ENCODE measurements at regions not wholly inside any gene's neighbourhood (a gene's known extent, or its start where the extent isn't known, plus 50 kb on each side); places are given as distances from the start of the nearest gene placed in this dataset.
"Not testable (repeated sequence)": the region's sequence is repeated elsewhere in the genome, so short reads cannot be mapped to it uniquely, and the experiment has no call there.

- no peak for DNase-seq
- Histone ChIP-seq H3K79me2 (ENCODE audit: insufficient read depth) (no peaks in the 10 kb centered on the region), H3K27ac (ENCODE audit: low read depth in 2 of 2, low read length in 1 of 2) (no peak overlapping the region), H3F3A (replicated peaks; ENCODE audit: insufficient read depth) (no peaks in the 10 kb centered on the region), H3K9me3 (no peaks in the 10 kb centered on the region), H3K9me2 (no peaks in the 10 kb centered on the region), H4K20me1 (ENCODE audit: insufficient read depth) (no peaks in the 10 kb centered on the region), H3K27me3 (ENCODE audit: insufficient read depth) (no peaks in the 10 kb centered on the region), H3K4me2 (no peak overlapping the region), H3K36me3 (replicated peaks in 1 of 2; ENCODE audit: control insufficient read depth in 1 of 2, insufficient read depth in 2 of 2, low read length in 1 of 2) (no peaks in the 10 kb centered on the region), H3K9ac (no peak overlapping the region), H3K4me1 (ENCODE audit: control insufficient read depth in 1 of 2, insufficient read depth in 2 of 2, low read depth in 1 of 2, low read length in 1 of 2) (no peaks in the 10 kb centered on the region), H2AFZ (ENCODE audit: low read depth) (no peak overlapping the region), H3K4me3 (ENCODE audit: low read depth in 2 of 2, low read length in 1 of 2) (no peak overlapping the region)
- ChIA-PET CTCF (no interaction called here), POLR2A (no interaction called here)
- TF ChIP-seq CTCF (IDR thresholded peaks at IDR 0.05) (no peak), RCOR1 (IDR thresholded peaks at IDR 0.05; ENCODE audit: low read length) (no peak), ELF1 (IDR thresholded peaks at IDR 0.05) (no peak), TAF1 (IDR thresholded peaks at IDR 0.05; ENCODE audit: borderline replicate concordance, low read depth, low read length) (no peak), JUND (IDR thresholded peaks at IDR 0.05) (no peak), RAD21 (IDR thresholded peaks at IDR 0.05; ENCODE audit: low read length) (no peak), NFIC (IDR thresholded peaks at IDR 0.05; ENCODE audit: borderline replicate concordance) (no peak), MXI1 (IDR thresholded peaks at IDR 0.05; ENCODE audit: low read depth, low read length) (no peak), IRF3 (IDR thresholded peaks at IDR 0.05; ENCODE audit: low read depth, low read length) (no peak)
- 0% methylated on average over 1 of the region's 1 CpG for WGBS (ENCODE audit: low lambda C conversion rate)
Measured at GRCh38 chr14:43399289-43399688, 1107.8 kb downstream of the FSCB start.

GRCh38 chr14:43370565-43370896, 1136.6 kb downstream of the FSCB start:
- H3K27ac ChIP-seq (ENCODE audit: low read depth in 2 of 2, low read length in 1 of 2); H2AFZ ChIP-seq (ENCODE audit: low read depth); POLR2A ChIA-PET; H3K4me2 ChIP-seq; H3F3A ChIP-seq (replicated peaks; ENCODE audit: insufficient read depth); H3K9me3 ChIP-seq; H3K79me2 ChIP-seq (ENCODE audit: insufficient read depth); DNase-seq; H3K27me3 ChIP-seq (ENCODE audit: insufficient read depth); H3K4me3 ChIP-seq (ENCODE audit: low read depth in 2 of 2, low read length in 1 of 2); H3K4me1 ChIP-seq (ENCODE audit: control insufficient read depth in 1 of 2, insufficient read depth in 2 of 2, low read depth in 1 of 2, low read length in 1 of 2); H4K20me1 ChIP-seq (ENCODE audit: insufficient read depth); H3K36me3 ChIP-seq (replicated peaks in 1 of 2; ENCODE audit: control insufficient read depth in 1 of 2, insufficient read depth in 2 of 2, low read length in 1 of 2); CTCF ChIA-PET; H3K9me2 ChIP-seq; H3K9ac ChIP-seq: not testable (repeated sequence)
- no CpG with 5 or more reads among the region's 8 CpGs for WGBS (ENCODE audit: low lambda C conversion rate)

- no peaks in the 10 kb centered on the region for H3K9me2 ChIP-seq
- CTCF ChIA-PET, result no interaction called here
- WGBS (ENCODE audit: low lambda C conversion rate), result 48% methylated on average over 12 of the region's 21 CpGs
- TF ChIP-seq CTCF (IDR thresholded peaks at IDR 0.05), result no peak
- no peak overlapping the region for H3K4me3 ChIP-seq (ENCODE audit: low read depth in 2 of 2, low read length in 1 of 2)
- no peak overlapping the region for H2AFZ ChIP-seq (ENCODE audit: low read depth)
- DNase-seq, result no peak
- H3K79me2 ChIP-seq (ENCODE audit: insufficient read depth), result no peaks in the 10 kb centered on the region
- no peaks in the 10 kb centered on the region for H3K36me3 ChIP-seq (replicated peaks in 1 of 2; ENCODE audit: control insufficient read depth in 1 of 2, insufficient read depth in 2 of 2, low read length in 1 of 2)
- H3K4me2 ChIP-seq, result no peak overlapping the region
- no peaks in the 10 kb centered on the region for H3K4me1 ChIP-seq (ENCODE audit: control insufficient read depth in 1 of 2, insufficient read depth in 2 of 2, low read depth in 1 of 2, low read length in 1 of 2)
- H3K27me3 ChIP-seq (ENCODE audit: insufficient read depth), result no peaks in the 10 kb centered on the region
- no peaks in the 10 kb centered on the region for H4K20me1 ChIP-seq (ENCODE audit: insufficient read depth)
- POLR2A ChIA-PET, result no interaction called here
- H3F3A ChIP-seq (replicated peaks; ENCODE audit: insufficient read depth), result no peaks in the 10 kb centered on the region
- H3K9ac ChIP-seq, result no peak overlapping the region
- no peak overlapping the region for H3K27ac ChIP-seq (ENCODE audit: low read depth in 2 of 2, low read length in 1 of 2)
- H3K9me3 ChIP-seq, result no peaks in the 10 kb centered on the region
Measured at GRCh38 chr14:43369710-43370564, 1137.1 kb downstream of the FSCB start.

Data from SK-N-SH (cell line).